GM19025 (cell line): ENCODE measurements at regions not wholly inside any gene's neighbourhood (a gene's known extent, or its start where the extent isn't known, plus 50 kb on each side); places are given as distances from the start of the nearest gene placed in this dataset.

ENCODE experiments used
- ATAC-seq: cut with Tn5 transposase; IDR thresholded peaks from one replicate; pipeline ENCODE4 v1.9.1; 2021; ENCODE audit warnings: mild to moderate bottlenecking, low read depth, moderate library complexity; ENCODE audit not compliant: unreplicated experiment

GRCh38 chr20:24761220-24762065, 187.6 kb upstream of the CST7 start:
- ATAC-seq, result no peak

- no peak for ATAC-seq
These were observed 186.7 kb upstream of the CST7 start for GRCh38 chr20:24762371-24762770.

- ATAC-seq, result no peak
These were observed 186.2 kb upstream of the CST7 start for GRCh38 chr20:24762791-24763350.

GRCh38 chr20:24763386-24764026, 185.6 kb upstream of the CST7 start:
- ATAC-seq, result no peak

- ATAC-seq, result no peak
These were observed 184.9 kb upstream of the CST7 start for GRCh38 chr20:24764027-24764793.

- ATAC-seq, result no peak
These were observed 184.3 kb upstream of the CST7 start for GRCh38 chr20:24764794-24765202.

- ATAC-seq, result no peak
These were observed 183.5 kb upstream of the CST7 start for GRCh38 chr20:24765316-24766142.

GRCh38 chr20:24766143-24766527, 182.9 kb upstream of the CST7 start:
- ATAC-seq, result no peak

- ATAC-seq, result no peak
These were observed 182.0 kb upstream of the CST7 start for GRCh38 chr20:24766826-24767622.

GRCh38 chr20:24767623-24768100, 181.4 kb upstream of the CST7 start:
- no peak for ATAC-seq

GRCh38 chr20:24768201-24768636, 180.8 kb upstream of the CST7 start:
- ATAC-seq, result no peak

- ATAC-seq, result no peak
These were observed 180.1 kb upstream of the CST7 start for GRCh38 chr20:24768713-24769601.

GRCh38 chr20:24769878-24770627, 179.0 kb upstream of the CST7 start:
- no peak for ATAC-seq

- no peak for ATAC-seq
These were observed 178.2 kb upstream of the CST7 start for GRCh38 chr20:24770628-24771541.

- no peak for ATAC-seq
These were observed 177.5 kb upstream of the CST7 start for GRCh38 chr20:24771542-24772061.

- no peak for ATAC-seq
These were observed 176.4 kb upstream of the CST7 start for GRCh38 chr20:24772667-24773066.
